ENCODE measurements at regions not wholly inside any gene's neighbourhood (a gene's known extent, or its start where the extent isn't known, plus 50 kb on each side); places are given as distances from the start of the nearest gene placed in this dataset.

DNA sequence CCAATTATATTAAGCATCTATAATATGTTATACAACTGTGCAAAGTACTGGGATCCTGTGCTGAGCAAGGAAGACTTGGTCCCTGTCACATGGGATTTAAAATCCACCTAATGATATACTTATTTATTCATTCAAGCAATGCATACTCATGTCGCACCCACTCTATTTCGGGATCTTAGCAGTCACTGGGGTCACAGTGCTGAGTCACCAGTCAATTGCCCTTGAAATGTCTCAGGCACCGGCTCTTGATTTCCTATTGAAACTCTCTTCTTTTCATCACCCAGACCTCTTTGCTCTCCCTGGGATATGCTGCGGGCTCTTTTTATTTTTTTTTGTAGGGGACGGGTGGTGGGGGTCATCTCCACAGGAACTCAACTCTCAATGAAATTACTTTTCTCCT lies 194.5 kb upstream of the GAP43 start:
- DNase-seq (ENCODE audit: low spot score): no peak
- no peak for ATAC-seq (ENCODE audit: insufficient number of reproducible peaks, low FRiP score, low read depth)
- no peaks in the 10 kb centered on the region for H3K4me1 ChIP-seq (ENCODE audit: control insufficient read depth in 1 of 2, low read depth in 2 of 2)
- no peak overlapping the region for H3K27ac ChIP-seq
- H3K36me3 ChIP-seq: no peaks in the 10 kb centered on the region
- TF ChIP-seq, protein P1, sequence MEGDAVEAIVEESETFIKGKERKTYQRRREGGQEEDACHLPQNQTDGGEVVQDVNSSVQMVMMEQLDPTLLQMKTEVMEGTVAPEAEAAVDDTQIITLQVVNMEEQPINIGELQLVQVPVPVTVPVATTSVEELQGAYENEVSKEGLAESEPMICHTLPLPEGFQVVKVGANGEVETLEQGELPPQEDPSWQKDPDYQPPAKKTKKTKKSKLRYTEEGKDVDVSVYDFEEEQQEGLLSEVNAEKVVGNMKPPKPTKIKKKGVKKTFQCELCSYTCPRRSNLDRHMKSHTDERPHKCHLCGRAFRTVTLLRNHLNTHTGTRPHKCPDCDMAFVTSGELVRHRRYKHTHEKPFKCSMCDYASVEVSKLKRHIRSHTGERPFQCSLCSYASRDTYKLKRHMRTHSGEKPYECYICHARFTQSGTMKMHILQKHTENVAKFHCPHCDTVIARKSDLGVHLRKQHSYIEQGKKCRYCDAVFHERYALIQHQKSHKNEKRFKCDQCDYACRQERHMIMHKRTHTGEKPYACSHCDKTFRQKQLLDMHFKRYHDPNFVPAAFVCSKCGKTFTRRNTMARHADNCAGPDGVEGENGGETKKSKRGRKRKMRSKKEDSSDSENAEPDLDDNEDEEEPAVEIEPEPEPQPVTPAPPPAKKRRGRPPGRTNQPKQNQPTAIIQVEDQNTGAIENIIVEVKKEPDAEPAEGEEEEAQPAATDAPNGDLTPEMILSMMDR (IDR thresholded peaks at IDR 0.05): no peak
- no peaks in the 10 kb centered on the region for H3K9me3 ChIP-seq
- no peak overlapping the region for H3K4me3 ChIP-seq
- H3K27me3 ChIP-seq (replicated peaks; ENCODE audit: insufficient read depth): no peaks in the 10 kb centered on the region

DNA sequence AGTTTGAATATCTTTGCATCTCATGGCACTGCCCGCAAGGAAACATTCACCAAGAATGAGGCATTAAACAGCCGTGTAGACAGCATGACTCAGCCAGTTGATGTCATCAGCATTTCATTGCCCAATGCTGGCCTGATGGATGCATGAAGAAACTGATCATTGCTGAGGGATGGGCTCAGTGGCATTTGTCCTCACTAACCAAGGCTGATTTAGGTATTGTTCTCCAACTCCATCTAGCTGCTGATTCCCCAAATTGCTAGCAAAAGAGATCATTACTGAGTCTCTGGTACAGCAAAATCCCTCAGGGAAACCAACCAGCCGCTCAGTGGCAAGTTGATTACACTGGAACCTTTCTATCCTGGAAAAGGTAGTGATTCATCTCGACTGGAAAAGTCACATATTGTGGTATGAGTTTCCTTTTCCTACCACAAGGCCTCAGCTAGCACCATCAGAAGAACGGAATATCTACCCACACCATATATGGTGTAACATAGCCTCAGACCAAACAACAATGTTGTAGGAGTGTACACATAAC lies 186.5 kb upstream of the GAP43 start:
- no peaks in the 10 kb centered on the region for H3K9me3 ChIP-seq
- peak; percentile 2 for DNase-seq (ENCODE audit: low spot score)
- H3K4me3 ChIP-seq: no peak overlapping the region
- no peaks in the 10 kb centered on the region for H3K4me1 ChIP-seq (ENCODE audit: control insufficient read depth in 1 of 2, low read depth in 2 of 2)
- ATAC-seq (ENCODE audit: insufficient number of reproducible peaks, low FRiP score, low read depth): peak; percentile 27
- H3K27me3 ChIP-seq (replicated peaks; ENCODE audit: insufficient read depth): no peaks in the 10 kb centered on the region
- TF ChIP-seq, protein P1 (IDR thresholded peaks at IDR 0.05): no peak
- no peaks in the 10 kb centered on the region for H3K36me3 ChIP-seq
- H3K27ac ChIP-seq: no peak overlapping the region

DNA sequence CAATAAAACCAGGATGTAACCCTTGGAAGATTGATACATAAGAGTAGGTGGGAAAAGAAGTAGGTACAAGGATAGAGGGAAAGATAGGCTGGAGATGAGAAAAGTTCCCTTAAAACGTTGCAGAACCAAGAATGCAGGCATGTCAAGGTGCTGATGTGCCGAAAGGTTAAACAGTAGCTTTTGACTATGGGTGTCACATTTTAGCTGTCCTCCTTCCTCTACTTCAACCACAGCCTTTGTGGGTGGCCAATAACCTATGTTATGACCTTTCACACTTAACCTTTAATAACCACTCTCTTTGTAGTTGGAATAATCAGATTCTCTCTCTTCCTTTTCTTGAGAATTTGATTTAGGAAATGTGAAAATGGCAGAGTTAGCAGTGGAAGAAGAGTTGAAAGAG lies 184.5 kb upstream of the GAP43 start:
- H3K4me1 ChIP-seq (ENCODE audit: control insufficient read depth in 1 of 2, low read depth in 2 of 2): no peaks in the 10 kb centered on the region
- DNase-seq (ENCODE audit: low spot score): no peak
- TF ChIP-seq, protein P1 (IDR thresholded peaks at IDR 0.05): no peak
- H3K27me3 ChIP-seq (replicated peaks; ENCODE audit: insufficient read depth): no peaks in the 10 kb centered on the region
- ATAC-seq (ENCODE audit: insufficient number of reproducible peaks, low FRiP score, low read depth): no peak
- no peak overlapping the region for H3K4me3 ChIP-seq
- no peak overlapping the region for H3K27ac ChIP-seq
- H3K9me3 ChIP-seq: no peaks in the 10 kb centered on the region
- no peaks in the 10 kb centered on the region for H3K36me3 ChIP-seq

DNA sequence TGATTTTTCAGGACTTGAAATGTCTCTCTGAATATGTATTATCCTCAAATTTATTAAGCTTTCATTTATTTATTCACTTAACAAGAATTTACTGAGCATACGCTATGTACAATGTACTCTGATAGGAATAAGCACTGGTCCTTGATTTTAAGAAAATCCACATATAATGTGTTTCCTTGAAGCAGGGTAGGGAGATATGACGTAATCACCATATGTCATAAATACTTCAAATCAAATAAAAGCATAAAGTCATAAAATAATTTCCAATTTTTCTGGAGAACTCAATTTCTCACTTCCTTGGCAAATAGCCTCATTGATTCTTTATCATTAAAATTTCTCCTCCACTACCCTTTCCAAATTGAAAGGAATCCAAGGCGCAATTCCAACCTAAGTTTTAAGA lies 177.8 kb upstream of the GAP43 start:
- Histone ChIP-seq H3K27ac (no peak overlapping the region), H3K9me3 (no peaks in the 10 kb centered on the region), H3K4me3 (no peak overlapping the region), H3K4me1 (ENCODE audit: control insufficient read depth in 1 of 2, low read depth in 2 of 2) (no peaks in the 10 kb centered on the region), H3K27me3 (replicated peaks; ENCODE audit: insufficient read depth) (no peaks in the 10 kb centered on the region), H3K36me3 (no peaks in the 10 kb centered on the region)
- no peak for ATAC-seq (ENCODE audit: insufficient number of reproducible peaks, low FRiP score, low read depth)
- DNase-seq (ENCODE audit: low spot score): no peak
- TF ChIP-seq, protein P1 (IDR thresholded peaks at IDR 0.05): no peak

DNA sequence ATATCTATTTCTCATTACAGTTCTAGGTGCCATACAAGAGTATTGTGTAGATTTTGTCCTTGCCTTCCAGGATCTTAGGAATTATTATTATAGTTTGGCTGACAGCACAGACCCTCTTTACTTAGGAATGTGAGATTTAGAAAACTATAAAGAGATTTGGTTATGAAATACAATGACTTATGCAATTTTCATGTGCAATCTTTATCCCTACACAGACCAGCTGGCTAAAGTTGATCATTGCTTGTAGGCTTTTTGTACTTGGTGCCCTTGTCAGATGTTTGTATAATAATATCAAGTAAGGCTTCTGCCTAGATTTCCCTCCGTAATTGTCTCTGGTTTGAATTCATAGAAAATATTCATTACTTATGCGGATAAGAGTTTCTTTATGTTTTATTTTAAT lies 174.5 kb upstream of the GAP43 start:
- Histone ChIP-seq H3K27me3 (replicated peaks; ENCODE audit: insufficient read depth) (no peaks in the 10 kb centered on the region), H3K27ac (no peak overlapping the region), H3K4me1 (ENCODE audit: control insufficient read depth in 1 of 2, low read depth in 2 of 2) (no peaks in the 10 kb centered on the region), H3K4me3 (no peak overlapping the region), H3K9me3 (no peaks in the 10 kb centered on the region), H3K36me3 (no peaks in the 10 kb centered on the region)
- TF ChIP-seq, protein P1 (IDR thresholded peaks at IDR 0.05): no peak
- no peak for ATAC-seq (ENCODE audit: insufficient number of reproducible peaks, low FRiP score, low read depth)
- no peak for DNase-seq (ENCODE audit: low spot score)

Measured in thoracic aorta (tissue), 2 donors.